Spleen (tissue), 7 donors: ENCODE measurements at regions not wholly inside any gene's neighbourhood (a gene's known extent, or its start where the extent isn't known, plus 50 kb on each side); places are given as distances from the start of the nearest gene placed in this dataset.

Experiments used
- CTCF ChIP-seq, 11 experiments: fragments of 200-600 bp in 7 of 11; fragments of 450-650 bp in 4 of 11; sonication (generic) in 4 of 11; IDR thresholded peaks in 8 of 11; conservative IDR thresholded peaks in 3 of 11; 1 replicate in 7 of 11; 2 replicates in 4 of 11; pipeline versions ENCODE4 v1.4.0 to v1.8.0; 2016 to 2021; ENCODE audit warnings: antibody characterized with exemption in 11 of 11, inconsistent platforms in 4 of 11, mild to moderate bottlenecking in 1 of 11
- POLR2AphosphoS5 ChIP-seq, 3 donors: sonication (generic); formaldehyde crosslinking; IDR thresholded peaks; one replicate each; pipeline ENCODE4 v1.5.1; 2017; ENCODE audit warnings: antibody characterized with exemption in 3 of 3
- donor health status: DM: no; HTN: no; CAD: no; lungs with moderate emphysema.
- donor health status: DM: no; HTN: no; CAD: no.
- donor health status: DM: no; HTN: no; CAD: no.

- TF ChIP-seq CTCF (IDR thresholded peaks at IDR 0.05 in 8 of 11, conservative IDR thresholded peaks at IDR 0.05 in 3 of 11) (no peak), POLR2AphosphoS5 (IDR thresholded peaks at IDR 0.05) (no peak)
These were observed 74.7 kb upstream of the ELL2 start for GRCh38 chr5:96036301-96036700.
